Stimulated activated effector memory CD8-positive, alpha-beta T cell treated with anti-CD3 and anti-CD28 coated beads, Interleukin-12 subunit alpha, Interleukin-12 subunit beta, amount 100 ng/mL, for 72 hours (primary cell): ENCODE measurements at regions not wholly inside any gene's neighbourhood (a gene's known extent, or its start where the extent isn't known, plus 50 kb on each side); places are given as distances from the start of the nearest gene placed in this dataset.

Experiments used
- ATAC-seq: fragments of 150-1000 bp; cut with Tn5 transposase; 2 replicates; pipeline ENCODE4 v1.10.0; 2021
- DNase-seq, 2 donors: peaks; one replicate each; pipeline ENCODE4 v3.0.0; 2021 to 2022; ENCODE audit warnings: low spot score in 2 of 2
- H3K27ac Mint-ChIP-seq: one replicate; pipeline ENCODE4 v1.8.0; 2022; ENCODE audit warnings: mild to moderate bottlenecking, mixed read lengths
- H3K36me3 Mint-ChIP-seq: one replicate; pipeline ENCODE4 v1.8.0; 2022; ENCODE audit warnings: mild to moderate bottlenecking, mixed read lengths
- H3K4me1 Mint-ChIP-seq: one replicate; pipeline ENCODE4 v1.8.0; 2022; ENCODE audit warnings: mixed read lengths
- H3K4me3 Mint-ChIP-seq: one replicate; pipeline ENCODE4 v1.8.0; 2022; ENCODE audit warnings: mild to moderate bottlenecking, mixed read lengths
- H3K9me3 Mint-ChIP-seq: one replicate; pipeline ENCODE4 v1.8.0; 2022; ENCODE audit warnings: mixed read lengths

GRCh38 chr3:194758716-194759115, 73.0 kb downstream of the FAM43A start:
- no peaks in the 10 kb centered on the region for H3K36me3 Mint-ChIP-seq
- no peak overlapping the region for H3K27ac Mint-ChIP-seq
- no peak for DNase-seq
- H3K4me1 Mint-ChIP-seq, result no peaks in the 10 kb centered on the region
- no peak overlapping the region for H3K4me3 Mint-ChIP-seq
- H3K9me3 Mint-ChIP-seq, result no peaks in the 10 kb centered on the region
- no peak for ATAC-seq

- ATAC-seq, result no peak
- DNase-seq, result no peak
- no peak overlapping the region for H3K27ac Mint-ChIP-seq
- no peaks in the 10 kb centered on the region for H3K9me3 Mint-ChIP-seq
- no peaks in the 10 kb centered on the region for H3K36me3 Mint-ChIP-seq
- no peaks in the 10 kb centered on the region for H3K4me1 Mint-ChIP-seq
- no peak overlapping the region for H3K4me3 Mint-ChIP-seq
These were observed 74.9 kb downstream of the FAM43A start for GRCh38 chr3:194760494-194761137.

GRCh38 chr3:194761384-194761783, 75.7 kb downstream of the FAM43A start:
- ATAC-seq (no peak), DNase-seq (no peak)
- no peaks in the 10 kb centered on the region for H3K4me1 Mint-ChIP-seq
- no peaks in the 10 kb centered on the region for H3K36me3 Mint-ChIP-seq
- no peak overlapping the region for H3K4me3 Mint-ChIP-seq
- no peaks in the 10 kb centered on the region for H3K9me3 Mint-ChIP-seq
- H3K27ac Mint-ChIP-seq, result no peak overlapping the region

- DNase-seq (no peak), ATAC-seq (no peak)
- Mint-ChIP-seq H3K4me3 (peak overlapping the region; percentile 22), H3K36me3 (peaks cover 10% of the 10 kb centered on the region), H3K4me1 (peaks cover 32% of the 10 kb centered on the region), H3K9me3 (no peaks in the 10 kb centered on the region), H3K27ac (no peak overlapping the region)
These were observed 81.2 kb downstream of the FAM43A start for GRCh38 chr3:194766845-194767244.

GRCh38 chr3:194767446-194768207, 81.9 kb downstream of the FAM43A start:
- H3K4me3 Mint-ChIP-seq, result peak overlapping the region; percentile 22
- H3K27ac Mint-ChIP-seq, result peak overlapping the region; percentile 16
- no peaks in the 10 kb centered on the region for H3K9me3 Mint-ChIP-seq
- peaks cover 32% of the 10 kb centered on the region for H3K4me1 Mint-ChIP-seq
- DNase-seq (no peak), ATAC-seq (no peak)
- H3K36me3 Mint-ChIP-seq, result peaks cover 10% of the 10 kb centered on the region

- DNase-seq, result no peak
- H3K9me3 Mint-ChIP-seq, result no peaks in the 10 kb centered on the region
- peaks cover 32% of the 10 kb centered on the region for H3K4me1 Mint-ChIP-seq
- peaks cover 10% of the 10 kb centered on the region for H3K36me3 Mint-ChIP-seq
- no peak for ATAC-seq
- peak overlapping the region; percentile 73 for H3K4me3 Mint-ChIP-seq
- H3K27ac Mint-ChIP-seq, result peak overlapping the region; percentile 16
These were observed 82.9 kb downstream of the FAM43A start for GRCh38 chr3:194768586-194768985.

GRCh38 chr3:194769020-194769643, 83.4 kb downstream of the FAM43A start:
- Mint-ChIP-seq H3K4me1 (peaks cover 32% of the 10 kb centered on the region), H3K4me3 (peak overlapping the region; percentile 73)
- peak; percentile 65 to 91 for DNase-seq

GRCh38 chr3:194772241-194773000, 86.7 kb downstream of the FAM43A start:
- Mint-ChIP-seq H3K27ac (no peak overlapping the region), H3K4me3 (no peak overlapping the region), H3K36me3 (peaks cover 10% of the 10 kb centered on the region), H3K9me3 (no peaks in the 10 kb centered on the region), H3K4me1 (peaks cover 23% of the 10 kb centered on the region)
- ATAC-seq (no peak), DNase-seq (no peak)

More at GRCh38 chr3:194769020-194769643, 83.4 kb downstream of the FAM43A start:
- peak; percentile 97 for ATAC-seq
- Mint-ChIP-seq H3K27ac (peak overlapping the region; percentile 64), H3K36me3 (peaks cover 10% of the 10 kb centered on the region), H3K9me3 (no peaks in the 10 kb centered on the region)

GRCh38 chr3:194773216-194773615, 87.5 kb downstream of the FAM43A start:
- ATAC-seq (no peak), DNase-seq (no peak)
- no peak overlapping the region for H3K27ac Mint-ChIP-seq
- no peak overlapping the region for H3K4me3 Mint-ChIP-seq
- peaks cover 10% of the 10 kb centered on the region for H3K36me3 Mint-ChIP-seq
- no peaks in the 10 kb centered on the region for H3K9me3 Mint-ChIP-seq
- H3K4me1 Mint-ChIP-seq, result peaks cover 16% of the 10 kb centered on the region

- H3K36me3 Mint-ChIP-seq, result peaks cover 7% of the 10 kb centered on the region
- H3K9me3 Mint-ChIP-seq, result no peaks in the 10 kb centered on the region
- no peak overlapping the region for H3K27ac Mint-ChIP-seq
- DNase-seq, result no peak
- peaks cover 9% of the 10 kb centered on the region for H3K4me1 Mint-ChIP-seq
- ATAC-seq, result no peak
- H3K4me3 Mint-ChIP-seq, result no peak overlapping the region
These were observed 88.2 kb downstream of the FAM43A start for GRCh38 chr3:194773771-194774455.

- H3K36me3 Mint-ChIP-seq, result no peaks in the 10 kb centered on the region
- H3K27ac Mint-ChIP-seq, result no peak overlapping the region
- DNase-seq, result no peak
- H3K4me1 Mint-ChIP-seq, result no peaks in the 10 kb centered on the region
- no peak for ATAC-seq
- no peak overlapping the region for H3K4me3 Mint-ChIP-seq
- no peaks in the 10 kb centered on the region for H3K9me3 Mint-ChIP-seq
These were observed 89.6 kb downstream of the FAM43A start for GRCh38 chr3:194775266-194775665.

- DNase-seq (no peak), ATAC-seq (no peak)
- no peaks in the 10 kb centered on the region for H3K4me1 Mint-ChIP-seq
- no peak overlapping the region for H3K27ac Mint-ChIP-seq
- no peaks in the 10 kb centered on the region for H3K36me3 Mint-ChIP-seq
- H3K4me3 Mint-ChIP-seq, result no peak overlapping the region
- H3K9me3 Mint-ChIP-seq, result no peaks in the 10 kb centered on the region
These were observed 90.0 kb downstream of the FAM43A start for GRCh38 chr3:194775731-194776130.

GRCh38 chr3:194777729-194778128, 92.0 kb downstream of the FAM43A start:
- H3K36me3 Mint-ChIP-seq, result no peaks in the 10 kb centered on the region
- no peak for DNase-seq
- no peak overlapping the region for H3K4me3 Mint-ChIP-seq
- no peaks in the 10 kb centered on the region for H3K9me3 Mint-ChIP-seq
- no peak overlapping the region for H3K27ac Mint-ChIP-seq
- H3K4me1 Mint-ChIP-seq, result no peaks in the 10 kb centered on the region
- ATAC-seq, result no peak

- DNase-seq (no peak), ATAC-seq (no peak)
- H3K36me3 Mint-ChIP-seq, result no peaks in the 10 kb centered on the region
- no peaks in the 10 kb centered on the region for H3K9me3 Mint-ChIP-seq
- H3K4me3 Mint-ChIP-seq, result no peak overlapping the region
- H3K4me1 Mint-ChIP-seq, result peaks cover 6% of the 10 kb centered on the region
- H3K27ac Mint-ChIP-seq, result no peak overlapping the region
These were observed 94.1 kb downstream of the FAM43A start for GRCh38 chr3:194779729-194780224.

GRCh38 chr3:194780706-194781105, 95.0 kb downstream of the FAM43A start:
- DNase-seq (no peak), ATAC-seq (no peak)
- H3K27ac Mint-ChIP-seq, result no peak overlapping the region
- H3K4me1 Mint-ChIP-seq, result peaks cover 6% of the 10 kb centered on the region
- H3K36me3 Mint-ChIP-seq, result no peaks in the 10 kb centered on the region
- no peak overlapping the region for H3K4me3 Mint-ChIP-seq
- no peaks in the 10 kb centered on the region for H3K9me3 Mint-ChIP-seq
